K562 (cell line): ENCODE measurements at regions not wholly inside any gene's neighbourhood (a gene's known extent, or its start where the extent isn't known, plus 50 kb on each side); places are given as distances from the start of the nearest gene placed in this dataset.

Source experiments
- ATAC-seq: fragments of 200-7000 bp; cut with Tn5 transposase; 3 replicates; pipeline ENCODE4 v1.9.1; 2020; ENCODE audit warnings: moderate library complexity
- BruUV-seq: library from RNA; stranded (reverse); fragments of 400-500 nt; replicated peaks from 2 replicates; lab custom pipeline; 2021; lab: Mats Ljungman, UMichigan
- CTCF ChIA-PET: fragments of 300-600 bp; formaldehyde crosslinking; extraction: SDS; loops from one replicate; lab custom pipeline; 2021; ENCODE audit warnings: low intra/inter-chr PET ratio; lab: Yijun Ruan, JAX
- POLR2A ChIA-PET: fragments of 300-600, 350-650 bp; sonication (Branson Sonifier 250); formaldehyde crosslinking; extraction: SDS; loops from one replicate; lab custom pipeline; 2021; ENCODE audit warnings: antibody characterized with exemption, inconsistent platforms; lab: Yijun Ruan, JAX
- DNase-seq, 4 experiments: peaks; one replicate each; pipeline versions ENCODE4 v3.0.0 to v3.0.0-alpha.2; 2011 to 2018; ENCODE audit warnings: low spot score in 3 of 4, mixed read lengths in 3 of 4; ENCODE audit errors: extremely low read depth in 1 of 4
- FAIRE-seq: peaks from 2 replicates; lab custom pipeline; 2011; peaks lifted over from hg19 to GRCh38; lab: Jason Lieb, UNC
- H2AFZ ChIP-seq: 2 replicates; pipeline ENCODE4 v1.6.0; 2011; ENCODE audit warnings: low read depth, low read length, control low read depth, inconsistent platforms
- H3K27ac ChIP-seq: fragments of 200-600 bp; 3 replicates; pipeline ENCODE4 v1.8.0; 2011; ENCODE audit warnings: low read depth, mild to moderate bottlenecking, control low read depth, inconsistent platforms, low read length, moderate library complexity, mixed read lengths; ENCODE audit errors: extremely low read depth
- H3K27me3 ChIP-seq, 2 experiments: fragments of 300-600 bp in 1 of 2; 2 replicates in 1 of 2; 3 replicates in 1 of 2; pipeline versions ENCODE4 v1.6.0 to v1.8.0; 2011; ENCODE audit warnings: inconsistent platforms in 2 of 2, low read length in 2 of 2, mild to moderate bottlenecking in 1 of 2, mixed read lengths in 1 of 2, moderate library complexity in 1 of 2; ENCODE audit not compliant: control insufficient read depth in 2 of 2, insufficient read depth in 2 of 2
- H3K36me3 ChIP-seq: fragments of 300-600 bp; 3 replicates; pipeline ENCODE4 v1.8.0; 2011; ENCODE audit warnings: mild to moderate bottlenecking, low read length, inconsistent platforms; ENCODE audit not compliant: control insufficient read depth, insufficient read depth
- H3K4me1 ChIP-seq, 2 experiments: fragments of 200-600 bp in 1 of 2; replicated peaks in 1 of 2; 2 replicates in 1 of 2; 3 replicates in 1 of 2; pipeline versions ENCODE4 v1.5.1 to v1.8.0; 2011; ENCODE audit warnings: inconsistent platforms in 2 of 2, low read length in 2 of 2, mild to moderate bottlenecking in 1 of 2, mixed read lengths in 1 of 2, moderate library complexity in 1 of 2; ENCODE audit not compliant: control insufficient read depth in 2 of 2, insufficient read depth in 2 of 2
- H3K4me2 ChIP-seq: 2 replicates; pipeline ENCODE4 v1.6.1; 2011; ENCODE audit warnings: low read length, control low read depth, inconsistent platforms, mixed read lengths; ENCODE audit not compliant: insufficient read depth
- H3K4me3 ChIP-seq: fragments of 200-600 bp; sonication (generic), shearing (Covaris generic); 2 replicates; pipeline ENCODE4 v1.5.1; 2016; ENCODE audit warnings: control low read depth, inconsistent platforms
- H3K79me2 ChIP-seq: fragments of 200-600 bp; 3 replicates; pipeline ENCODE4 v1.8.0; 2011; ENCODE audit warnings: low read length, inconsistent platforms; ENCODE audit not compliant: control insufficient read depth, insufficient read depth
- H3K9ac ChIP-seq, 2 experiments: 2 replicates each; pipeline versions ENCODE4 v1.6.0 to v1.6.1; 2011; ENCODE audit warnings: low read depth in 2 of 2, low read length in 2 of 2, control low read depth in 1 of 2, inconsistent platforms in 1 of 2, mild to moderate bottlenecking in 1 of 2, mixed read lengths in 1 of 2; ENCODE audit not compliant: insufficient read depth in 1 of 2
- H3K9me1 ChIP-seq: one replicate; pipeline ENCODE4 v1.6.0; 2011; ENCODE audit warnings: inconsistent platforms, mild to moderate bottlenecking, low read length, moderate library complexity; ENCODE audit not compliant: control insufficient read depth, insufficient read depth
- H3K9me3 ChIP-seq: replicated peaks from 2 replicates; pipeline ENCODE4 v1.5.1; 2011; ENCODE audit warnings: low read depth, low read length, inconsistent platforms; ENCODE audit not compliant: control insufficient read depth, insufficient read depth
- H4K20me1 ChIP-seq: replicated peaks from 2 replicates; pipeline ENCODE4 v1.6.1; 2011; ENCODE audit warnings: low read length, inconsistent platforms, mixed read lengths; ENCODE audit not compliant: control insufficient read depth, insufficient read depth
- DDX20 ChIP-seq: fragments of 450-650 bp; IDR thresholded peaks from 2 replicates; pipeline ENCODE4 v1.6.1; 2016; ENCODE audit warnings: missing genetic modification characterization, low read depth, mild to moderate bottlenecking, missing compliant biosample characterization, moderate library complexity
- EGR1 ChIP-seq: fragments of 450-650 bp; conservative IDR thresholded peaks from 2 replicates; pipeline ENCODE4 v1.6.1; 2017; ENCODE audit warnings: mild to moderate bottlenecking
- ETS2 ChIP-seq: IDR thresholded peaks from 2 replicates; pipeline ENCODE4 v1.6.1; 2016; ENCODE audit warnings: borderline replicate concordance, missing genetic modification characterization, mild to moderate bottlenecking, moderate library complexity, missing compliant biosample characterization; ENCODE audit not compliant: poor library complexity, severe bottlenecking
- GTF2A2 ChIP-seq: IDR thresholded peaks from 2 replicates; pipeline ENCODE4 v1.6.1; 2016; ENCODE audit warnings: mild to moderate bottlenecking, missing genetic modification characterization, missing compliant biosample characterization
- HMG20B ChIP-seq: fragments of 250-450 bp; sonication (Bioruptor Pico); IDR thresholded peaks from 2 replicates; pipeline ENCODE4 v1.5.0; 2021; ENCODE audit warnings: mild to moderate bottlenecking
- KLF10 ChIP-seq: fragments of 250-450 bp; sonication (Bioruptor Pico); IDR thresholded peaks from 2 replicates; pipeline ENCODE4 v1.6.1; 2021; ENCODE audit warnings: matching md5 sums
- L3MBTL2 ChIP-seq: fragments of 450-650 bp; IDR thresholded peaks from 2 replicates; pipeline ENCODE4 v1.6.1; 2016; ENCODE audit warnings: mild to moderate bottlenecking, moderate library complexity
- PHF21A ChIP-seq: fragments of 450-650 bp; IDR thresholded peaks from 2 replicates; pipeline ENCODE4 v1.6.1; 2017; ENCODE audit warnings: low read depth, borderline replicate concordance
- RBM34 ChIP-seq: fragments of 200-400 bp; formaldehyde crosslinking; IDR thresholded peaks from 2 replicates; pipeline ENCODE4 v1.6.1; 2018; ENCODE audit warnings: low read length, borderline replicate concordance; ENCODE audit not compliant: insufficient read depth
- RBM39 ChIP-seq: fragments of 200-400 bp; formaldehyde crosslinking; optimal IDR thresholded peaks from 2 replicates; pipeline ENCODE3; 2018; ENCODE audit warnings: low read depth, low read length
- SMAD3 ChIP-seq: fragments of 450-650 bp; formaldehyde crosslinking; conservative IDR thresholded peaks from 2 replicates; pipeline ENCODE4 v1.4.0; 2020; ENCODE audit warnings: mild to moderate bottlenecking
- SMC3 ChIP-seq: conservative IDR thresholded peaks from 2 replicates; pipeline ENCODE4 v1.6.1; 2011; ENCODE audit warnings: low read depth, low read length, improper control_type of control experiment; ENCODE audit not compliant: insufficient read depth
- STAT5B ChIP-seq: fragments of 250-450 bp; sonication (Bioruptor Pico); IDR thresholded peaks from 2 replicates; pipeline ENCODE4 v1.8.0; 2021; ENCODE audit warnings: mild to moderate bottlenecking, inconsistent platforms
- TAF15 ChIP-seq: fragments of 200-400 bp; formaldehyde crosslinking; IDR thresholded peaks from 2 replicates; pipeline ENCODE4 v1.6.1; 2017; ENCODE audit warnings: mild to moderate bottlenecking, low read depth, low read length, moderate library complexity
- ZNF445 ChIP-seq: fragments of 250-450 bp; sonication (Bioruptor Pico); IDR thresholded peaks from 2 replicates; pipeline ENCODE4 v1.4.0; 2020; ENCODE audit warnings: low read depth, mild to moderate bottlenecking, moderate library complexity
- WGBS: fragments of 100-300 bp; shearing (Covaris generic); methylation state at CpG from one replicate; pipeline ENCODE4 v1.1.6; 2016; ENCODE audit warnings: low coverage, mixed read lengths; ENCODE audit not compliant: insufficient coverage; ENCODE audit errors: missing lambda C conversion rate; 5-methylcytosine and 5-hydroxymethylcytosine counted together
- in situ Hi-C: fragments of 300-500 bp; cut with MboI; formaldehyde crosslinking; loops from 4 replicates; pipeline ENCODE4 v1.15.0; 2018; ENCODE audit warnings: inconsistent platforms, mixed read lengths
- intact Hi-C: fragments of 100-400 bp; cut with micrococcal nuclease; formaldehyde crosslinking; loops from 2 replicates; pipeline ENCODE4 v1.14.2; 2022
- TF ChIP-seq, protein P1 (sequence below): sonication (generic); formaldehyde crosslinking; IDR thresholded peaks from 2 replicates; pipeline ENCODE4 v1.8.1; 2023; ENCODE audit warnings: missing genetic modification reagents, mild to moderate bottlenecking, borderline replicate concordance
- TF ChIP-seq, protein P2 (sequence below): fragments of 250-450 bp; sonication (Bioruptor Pico); IDR thresholded peaks from 2 replicates; pipeline ENCODE4 v1.9.0; 2021; ENCODE audit warnings: mild to moderate bottlenecking

DNA sequence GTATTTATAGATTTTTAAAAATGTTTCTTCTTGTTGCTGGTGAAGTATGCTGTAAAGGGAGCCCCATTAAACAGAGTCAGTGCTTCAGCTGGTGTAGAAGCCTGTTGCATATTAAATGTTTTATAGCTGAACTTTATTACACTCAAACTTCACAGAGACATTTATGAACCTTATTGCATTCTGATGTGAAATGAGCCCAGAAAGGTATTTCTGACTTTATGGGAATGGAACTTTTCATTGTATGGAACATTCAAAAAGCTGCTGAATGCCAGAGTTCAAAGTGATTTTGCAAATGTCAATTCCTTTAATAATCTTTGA, 329.3 kb upstream of the RASGRP1 start:
- in situ Hi-C loops: no loop called here

DNA sequence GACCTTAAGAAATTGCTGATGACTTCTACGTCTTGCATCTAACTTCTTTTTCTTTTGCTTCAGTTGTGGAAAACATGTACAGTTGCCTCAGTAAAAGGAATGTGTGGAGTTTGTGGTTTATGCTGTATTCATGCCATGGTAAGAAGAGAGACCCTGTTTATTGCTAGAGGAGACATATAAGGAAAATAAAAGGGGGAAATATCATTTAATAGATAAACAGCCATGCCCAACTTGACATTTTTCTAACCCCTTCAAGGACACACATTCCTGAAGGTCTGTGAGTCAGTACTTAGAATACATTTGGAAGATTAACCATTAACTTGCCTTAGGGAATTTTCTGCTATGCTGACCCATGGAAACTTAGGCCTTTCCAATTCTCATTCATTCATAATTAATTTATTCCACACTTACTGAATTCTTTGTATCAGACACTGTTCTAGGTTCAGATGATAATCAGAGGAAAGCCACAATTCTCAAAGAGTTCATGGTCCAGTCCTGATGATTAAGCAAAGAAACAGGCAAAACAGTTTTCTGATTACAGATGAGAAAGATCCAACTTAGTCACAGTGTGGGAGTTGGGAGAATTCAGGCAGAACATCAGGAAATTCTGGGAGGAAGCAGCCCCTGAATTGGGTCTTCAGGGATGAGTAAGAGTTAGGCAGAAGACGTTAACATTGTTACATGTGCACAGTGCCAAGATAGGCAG, 329.8 kb upstream of the RASGRP1 start:
- DNase-seq (no peak), FAIRE-seq (no peak), ATAC-seq (no peak)
- Histone ChIP-seq H3K4me2 (no peak overlapping the region), H3K36me3 (no peaks in the 10 kb centered on the region), H4K20me1 (no peaks in the 10 kb centered on the region), H3K27me3 (no peaks in the 10 kb centered on the region), H2AFZ (no peak overlapping the region), H3K4me1 (no peaks in the 10 kb centered on the region), H3K9me3 (no peaks in the 10 kb centered on the region), H3K27ac (no peak overlapping the region), H3K79me2 (no peaks in the 10 kb centered on the region), H3K9me1 (no peaks in the 10 kb centered on the region), H3K9ac (no peak overlapping the region), H3K4me3 (no peak overlapping the region)
- CTCF ChIA-PET: no interaction called here
- POLR2A ChIA-PET: no interaction called here
- in situ Hi-C loops: no loop called here
- 0% methylated on average over 2 of the region's 2 CpGs for WGBS
- BruUV-seq: no TSS peak
- intact Hi-C loops: no loop called here
- TF ChIP-seq STAT5B (CRISPR knock-in tag) (no peak), EGR1 (no peak), ZNF445 (CRISPR knock-in tag) (no peak), RBM34 (no peak), SMC3 (no peak), GTF2A2 (no peak), RBM39 (no peak), L3MBTL2 (no peak)
- TF ChIP-seq, protein P1, sequence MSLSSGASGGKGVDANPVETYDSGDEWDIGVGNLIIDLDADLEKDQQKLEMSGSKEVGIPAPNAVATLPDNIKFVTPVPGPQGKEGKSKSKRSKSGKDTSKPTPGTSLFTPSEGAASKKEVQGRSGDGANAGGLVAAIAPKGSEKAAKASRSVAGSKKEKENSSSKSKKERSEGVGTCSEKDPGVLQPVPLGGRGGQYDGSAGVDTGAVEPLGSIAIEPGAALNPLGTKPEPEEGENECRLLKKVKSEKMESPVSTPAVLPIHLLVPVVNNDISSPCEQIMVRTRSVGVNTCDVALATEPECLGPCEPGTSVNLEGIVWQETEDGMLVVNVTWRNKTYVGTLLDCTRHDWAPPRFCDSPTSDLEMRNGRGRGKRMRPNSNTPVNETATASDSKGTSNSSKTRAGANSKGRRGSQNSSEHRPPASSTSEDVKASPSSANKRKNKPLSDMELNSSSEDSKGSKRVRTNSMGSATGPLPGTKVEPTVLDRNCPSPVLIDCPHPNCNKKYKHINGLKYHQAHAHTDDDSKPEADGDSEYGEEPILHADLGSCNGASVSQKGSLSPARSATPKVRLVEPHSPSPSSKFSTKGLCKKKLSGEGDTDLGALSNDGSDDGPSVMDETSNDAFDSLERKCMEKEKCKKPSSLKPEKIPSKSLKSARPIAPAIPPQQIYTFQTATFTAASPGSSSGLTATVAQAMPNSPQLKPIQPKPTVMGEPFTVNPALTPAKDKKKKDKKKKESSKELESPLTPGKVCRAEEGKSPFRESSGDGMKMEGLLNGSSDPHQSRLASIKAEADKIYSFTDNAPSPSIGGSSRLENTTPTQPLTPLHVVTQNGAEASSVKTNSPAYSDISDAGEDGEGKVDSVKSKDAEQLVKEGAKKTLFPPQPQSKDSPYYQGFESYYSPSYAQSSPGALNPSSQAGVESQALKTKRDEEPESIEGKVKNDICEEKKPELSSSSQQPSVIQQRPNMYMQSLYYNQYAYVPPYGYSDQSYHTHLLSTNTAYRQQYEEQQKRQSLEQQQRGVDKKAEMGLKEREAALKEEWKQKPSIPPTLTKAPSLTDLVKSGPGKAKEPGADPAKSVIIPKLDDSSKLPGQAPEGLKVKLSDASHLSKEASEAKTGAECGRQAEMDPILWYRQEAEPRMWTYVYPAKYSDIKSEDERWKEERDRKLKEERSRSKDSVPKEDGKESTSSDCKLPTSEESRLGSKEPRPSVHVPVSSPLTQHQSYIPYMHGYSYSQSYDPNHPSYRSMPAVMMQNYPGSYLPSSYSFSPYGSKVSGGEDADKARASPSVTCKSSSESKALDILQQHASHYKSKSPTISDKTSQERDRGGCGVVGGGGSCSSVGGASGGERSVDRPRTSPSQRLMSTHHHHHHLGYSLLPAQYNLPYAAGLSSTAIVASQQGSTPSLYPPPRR (CRISPR knock-in tag): no peak
- TF ChIP-seq, protein P2, sequence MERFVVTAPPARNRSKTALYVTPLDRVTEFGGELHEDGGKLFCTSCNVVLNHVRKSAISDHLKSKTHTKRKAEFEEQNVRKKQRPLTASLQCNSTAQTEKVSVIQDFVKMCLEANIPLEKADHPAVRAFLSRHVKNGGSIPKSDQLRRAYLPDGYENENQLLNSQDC (CRISPR knock-in tag): no peak

More for the DNA sequence above, 329.3 kb upstream of the RASGRP1 start:
- H3K79me2 ChIP-seq: no peaks in the 10 kb centered on the region
- no peaks in the 10 kb centered on the region for H3K36me3 ChIP-seq
- H3K27ac ChIP-seq: no peak overlapping the region
- ATAC-seq (no peak), FAIRE-seq (no peak), DNase-seq (no peak)
- no peak overlapping the region for H2AFZ ChIP-seq
- H3K4me3 ChIP-seq: no peak overlapping the region
- no peaks in the 10 kb centered on the region for H3K9me1 ChIP-seq
- ChIA-PET POLR2A (no interaction called here), CTCF (no interaction called here)
- TF ChIP-seq PHF21A (no peak), KLF10 (CRISPR knock-in tag) (no peak), DDX20 (tag) (no peak), SMAD3 (no peak), TAF15 (no peak), ETS2 (tag) (no peak), HMG20B (CRISPR knock-in tag) (no peak)
- no peak overlapping the region for H3K9ac ChIP-seq
- no peaks in the 10 kb centered on the region for H4K20me1 ChIP-seq
- intact Hi-C loops: no loop called here
- no peaks in the 10 kb centered on the region for H3K27me3 ChIP-seq
- no TSS peak for BruUV-seq
- H3K4me2 ChIP-seq: no peak overlapping the region
- H3K4me1 ChIP-seq: no peaks in the 10 kb centered on the region
- H3K9me3 ChIP-seq: no peaks in the 10 kb centered on the region
